ENCODE measurements at regions not wholly inside any gene's neighbourhood (a gene's known extent, or its start where the extent isn't known, plus 50 kb on each side); places are given as distances from the start of the nearest gene placed in this dataset.

- no peak for DNase-seq (ENCODE audit: low read depth, low spot score)
These were observed 624.5 kb upstream of the ROBO2 start for GRCh38 chr3:76415384-76415783.

GRCh38 chr3:76429581-76430177 lies 610.2 kb upstream of the ROBO2 start:
- no peak for DNase-seq (ENCODE audit: low read depth, low spot score)

GRCh38 chr3:76432396-76432795 lies 607.5 kb upstream of the ROBO2 start:
- no peak for DNase-seq (ENCODE audit: low read depth, low spot score)

- no peak for DNase-seq (ENCODE audit: low read depth, low spot score)
These were observed 603.0 kb upstream of the ROBO2 start for GRCh38 chr3:76436894-76437293.

GRCh38 chr3:76438971-76439370 lies 600.9 kb upstream of the ROBO2 start:
- peak; percentile 16 for DNase-seq (ENCODE audit: low read depth, low spot score)

- no peak for DNase-seq (ENCODE audit: low read depth, low spot score)
These were observed 597.5 kb upstream of the ROBO2 start for GRCh38 chr3:76442374-76442915.

GRCh38 chr3:76456322-76456721 lies 583.6 kb upstream of the ROBO2 start:
- no peak for DNase-seq (ENCODE audit: low read depth, low spot score)

- DNase-seq (ENCODE audit: low read depth, low spot score): no peak
These were observed 576.4 kb upstream of the ROBO2 start for GRCh38 chr3:76463501-76463900.

GRCh38 chr3:76470285-76470684 lies 569.6 kb upstream of the ROBO2 start:
- DNase-seq (ENCODE audit: low read depth, low spot score): no peak

GRCh38 chr3:76474632-76475031 lies 565.3 kb upstream of the ROBO2 start:
- no peak for DNase-seq (ENCODE audit: low read depth, low spot score)

GRCh38 chr3:76479161-76479650 lies 560.7 kb upstream of the ROBO2 start:
- DNase-seq (ENCODE audit: low read depth, low spot score): no peak

GRCh38 chr3:76482510-76482909 lies 557.4 kb upstream of the ROBO2 start:
- no peak for DNase-seq (ENCODE audit: low read depth, low spot score)

- DNase-seq (ENCODE audit: low read depth, low spot score): no peak
These were observed 552.5 kb upstream of the ROBO2 start for GRCh38 chr3:76487446-76487845.

- no peak for DNase-seq (ENCODE audit: low read depth, low spot score)
These were observed 549.8 kb upstream of the ROBO2 start for GRCh38 chr3:76490064-76490463.

GRCh38 chr3:76495216-76495615 lies 544.7 kb upstream of the ROBO2 start:
- no peak for DNase-seq (ENCODE audit: low read depth, low spot score)

GRCh38 chr3:76497636-76498035 lies 542.3 kb upstream of the ROBO2 start:
- DNase-seq (ENCODE audit: low read depth, low spot score): no peak

- no peak for DNase-seq (ENCODE audit: low read depth, low spot score)
These were observed 539.1 kb upstream of the ROBO2 start for GRCh38 chr3:76500746-76501275.

- no peak for DNase-seq (ENCODE audit: low read depth, low spot score)
These were observed 538.6 kb upstream of the ROBO2 start for GRCh38 chr3:76501315-76501714.

GRCh38 chr3:76502076-76502475 lies 537.8 kb upstream of the ROBO2 start:
- no peak for DNase-seq (ENCODE audit: low read depth, low spot score)

- no peak for DNase-seq (ENCODE audit: low read depth, low spot score)
These were observed 534.6 kb upstream of the ROBO2 start for GRCh38 chr3:76505202-76505845.

GRCh38 chr3:76509179-76509830 lies 530.6 kb upstream of the ROBO2 start:
- DNase-seq (ENCODE audit: low read depth, low spot score): no peak

- no peak for DNase-seq (ENCODE audit: low read depth, low spot score)
These were observed 525.1 kb upstream of the ROBO2 start for GRCh38 chr3:76514836-76515235.

Measured in brain pericyte (primary cell).